ENCODE measurements at regions not wholly inside any gene's neighbourhood (a gene's known extent, or its start where the extent isn't known, plus 50 kb on each side); places are given as distances from the start of the nearest gene placed in this dataset.

DNA sequence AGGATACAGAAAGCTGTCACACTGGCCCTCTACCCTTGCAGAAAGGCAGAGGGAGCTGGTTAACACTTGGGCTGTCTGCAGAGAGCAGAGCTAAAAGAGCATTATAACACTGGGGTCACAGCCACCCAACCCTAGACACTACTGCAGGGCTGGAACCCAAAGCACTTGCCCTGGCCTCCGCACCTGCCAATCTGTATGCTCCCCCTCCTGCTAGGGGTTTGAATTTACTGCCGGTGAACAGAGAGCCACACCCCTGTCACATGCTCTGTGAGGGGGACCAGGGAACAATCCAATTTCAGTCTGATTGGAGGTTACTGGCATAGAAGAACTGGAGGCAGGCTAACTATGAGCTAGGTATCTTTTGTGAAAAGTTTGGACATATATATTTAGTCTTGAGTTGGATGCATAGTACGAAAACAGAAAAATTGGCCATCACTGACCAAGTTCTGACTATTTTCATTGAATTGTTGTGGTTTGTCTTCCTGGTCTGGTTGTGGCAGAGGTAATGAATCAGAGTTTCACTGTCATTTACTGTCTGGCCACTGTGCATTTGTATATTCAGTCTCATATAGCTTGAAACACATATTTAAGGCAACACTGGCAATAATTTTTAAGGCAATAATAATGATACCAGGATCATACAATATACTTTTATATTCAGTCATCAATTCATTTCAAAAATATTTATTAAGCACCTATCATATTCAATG, 504.3 kb upstream of the ATXN8OS start:
- CTCF ChIA-PET: no interaction called here

DNA sequence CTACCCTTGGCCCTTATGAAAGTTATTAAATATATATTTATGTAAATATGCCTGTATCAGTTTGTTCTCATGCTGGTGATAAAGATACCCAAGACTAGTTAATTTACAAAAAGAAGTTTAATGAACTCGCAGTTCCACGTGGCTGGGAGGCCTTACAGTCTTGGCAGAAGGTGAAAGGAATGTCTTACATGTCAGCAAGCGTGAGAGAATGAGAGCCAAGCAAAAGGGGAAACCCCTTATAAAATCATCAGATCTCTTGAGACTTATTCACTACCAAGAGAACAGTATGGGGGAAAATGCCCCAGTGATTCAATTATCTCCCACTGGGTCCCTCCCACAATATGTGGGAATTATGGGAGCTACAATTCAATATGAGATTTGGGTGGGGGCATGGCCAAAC, 506.0 kb upstream of the ATXN8OS start:
- POLR2A ChIA-PET: no interaction called here
- no peak for DNase-seq (ENCODE audit: extremely low spot score)
- TF ChIP-seq, protein P1, sequence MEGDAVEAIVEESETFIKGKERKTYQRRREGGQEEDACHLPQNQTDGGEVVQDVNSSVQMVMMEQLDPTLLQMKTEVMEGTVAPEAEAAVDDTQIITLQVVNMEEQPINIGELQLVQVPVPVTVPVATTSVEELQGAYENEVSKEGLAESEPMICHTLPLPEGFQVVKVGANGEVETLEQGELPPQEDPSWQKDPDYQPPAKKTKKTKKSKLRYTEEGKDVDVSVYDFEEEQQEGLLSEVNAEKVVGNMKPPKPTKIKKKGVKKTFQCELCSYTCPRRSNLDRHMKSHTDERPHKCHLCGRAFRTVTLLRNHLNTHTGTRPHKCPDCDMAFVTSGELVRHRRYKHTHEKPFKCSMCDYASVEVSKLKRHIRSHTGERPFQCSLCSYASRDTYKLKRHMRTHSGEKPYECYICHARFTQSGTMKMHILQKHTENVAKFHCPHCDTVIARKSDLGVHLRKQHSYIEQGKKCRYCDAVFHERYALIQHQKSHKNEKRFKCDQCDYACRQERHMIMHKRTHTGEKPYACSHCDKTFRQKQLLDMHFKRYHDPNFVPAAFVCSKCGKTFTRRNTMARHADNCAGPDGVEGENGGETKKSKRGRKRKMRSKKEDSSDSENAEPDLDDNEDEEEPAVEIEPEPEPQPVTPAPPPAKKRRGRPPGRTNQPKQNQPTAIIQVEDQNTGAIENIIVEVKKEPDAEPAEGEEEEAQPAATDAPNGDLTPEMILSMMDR (IDR thresholded peaks at IDR 0.05; ENCODE audit: control extremely low read depth, extremely low read depth, low read depth, missing control alignments): no peak
- CTCF ChIA-PET: no interaction called here

More for the DNA sequence above, 504.3 kb upstream of the ATXN8OS start:
- TF ChIP-seq, protein P1 (IDR thresholded peaks at IDR 0.05; ENCODE audit: control extremely low read depth, extremely low read depth, low read depth, missing control alignments): no peak
- POLR2A ChIA-PET: no interaction called here
- no peak for DNase-seq (ENCODE audit: extremely low spot score)

DNA sequence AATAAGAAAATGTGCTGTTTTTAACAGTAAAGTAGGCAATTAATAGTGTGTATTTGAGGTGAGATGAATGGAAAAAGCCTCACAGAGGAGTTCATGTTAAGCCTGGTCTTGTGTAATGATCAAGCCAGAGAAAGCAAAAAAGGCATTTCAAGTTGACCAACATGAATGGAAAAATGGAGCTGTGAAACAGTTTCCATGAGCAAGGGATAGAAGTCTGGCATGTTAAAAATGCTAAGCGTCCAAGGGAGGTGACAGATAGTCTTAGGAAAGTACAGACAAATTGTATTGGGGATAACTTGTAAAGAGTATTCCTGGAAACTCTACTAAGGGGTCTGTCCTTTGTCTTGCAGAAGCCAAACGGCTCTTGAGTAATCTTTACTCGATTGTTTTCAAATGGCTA, 506.8 kb upstream of the ATXN8OS start:
- ChIA-PET CTCF (no interaction called here), POLR2A (no interaction called here)
- DNase-seq (ENCODE audit: extremely low spot score): no peak
- TF ChIP-seq, protein P1 (IDR thresholded peaks at IDR 0.05; ENCODE audit: control extremely low read depth, extremely low read depth, low read depth, missing control alignments): no peak

DNA sequence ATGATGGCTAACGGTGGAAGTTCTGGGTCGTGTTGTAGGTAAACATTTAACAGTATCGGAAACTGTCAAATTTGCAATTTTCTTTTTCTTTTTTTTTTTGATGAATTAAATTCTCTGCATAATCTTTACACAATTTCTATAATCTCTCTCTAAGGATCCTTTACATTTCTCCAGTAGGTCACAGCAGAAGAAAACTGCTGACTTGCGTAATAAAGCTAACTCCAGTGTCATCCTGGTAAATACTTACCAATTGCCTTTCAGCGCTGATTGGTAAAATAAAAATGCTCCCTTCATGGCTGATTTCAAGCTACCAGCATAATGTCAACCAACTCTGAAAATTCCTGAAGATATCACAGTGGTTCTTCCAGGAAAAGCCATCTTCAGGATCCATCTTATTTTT, 510.5 kb upstream of the ATXN8OS start:
- TF ChIP-seq, protein P1 (IDR thresholded peaks at IDR 0.05; ENCODE audit: control extremely low read depth, extremely low read depth, low read depth, missing control alignments): no peak
- CTCF ChIA-PET: interaction anchor here (1.5 kb wide), 1 partner anchor 79 kb away, joined by 3 read pairs; no protein-coding TSS in a partner anchor
- POLR2A ChIA-PET: no interaction called here
- DNase-seq (ENCODE audit: extremely low spot score): no peak

DNA sequence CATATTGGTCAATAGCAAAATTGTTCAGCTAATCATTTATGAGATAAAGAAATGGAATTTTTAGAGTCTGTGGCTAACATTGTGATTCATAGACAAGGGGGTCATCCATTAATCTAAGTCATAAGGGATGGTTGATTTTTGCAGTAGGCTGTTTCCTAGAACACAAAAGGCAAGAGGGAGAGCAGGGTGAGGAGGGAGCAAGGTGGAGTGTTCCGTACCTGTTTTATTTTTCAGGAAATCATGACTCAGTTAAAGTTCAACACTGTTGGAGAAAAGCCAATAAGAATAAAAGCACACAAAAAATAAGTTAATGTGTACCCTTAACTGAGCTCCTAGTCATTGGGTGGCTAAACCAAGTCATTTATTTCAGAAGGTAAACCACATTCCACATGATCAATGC, 512.4 kb upstream of the ATXN8OS start:
- TF ChIP-seq, protein P1 (IDR thresholded peaks at IDR 0.05; ENCODE audit: control extremely low read depth, extremely low read depth, low read depth, missing control alignments): no peak
- DNase-seq (ENCODE audit: extremely low spot score): no peak
- ChIA-PET POLR2A (no interaction called here), CTCF (interaction anchor here (0.8 to 1.0 kb wide), 4 partner anchors 9 to 15 kb away, joined by 3 read pairs; no protein-coding TSS in a partner anchor)

DNA sequence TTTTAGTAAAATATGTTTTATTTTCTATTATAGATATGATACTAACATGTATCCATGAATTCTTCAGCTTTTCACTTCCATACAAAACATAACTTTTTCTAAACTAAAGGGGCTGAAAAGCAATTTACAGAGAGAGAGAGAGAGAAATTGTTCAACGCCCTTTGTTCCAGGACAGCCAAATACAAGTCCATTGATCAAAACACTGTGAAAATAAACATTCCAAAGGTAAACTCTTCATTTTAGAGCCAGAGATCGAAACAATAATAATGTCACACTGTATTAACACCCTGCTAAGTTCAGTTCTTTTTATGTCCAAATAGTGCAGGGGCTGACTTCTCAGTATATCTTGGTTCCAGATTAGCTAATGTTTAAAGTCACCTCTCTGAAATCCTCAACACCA, 516.2 kb upstream of the ATXN8OS start:
- TF ChIP-seq, protein P1 (IDR thresholded peaks at IDR 0.05; ENCODE audit: control extremely low read depth, extremely low read depth, low read depth, missing control alignments): no peak
- POLR2A ChIA-PET: no interaction called here
- CTCF ChIA-PET: no interaction called here
- DNase-seq (ENCODE audit: extremely low spot score): no peak

All from GM10248 (cell line).